IMR-90 (cell line): ENCODE measurements at regions not wholly inside any gene's neighbourhood (a gene's known extent, or its start where the extent isn't known, plus 50 kb on each side); places are given as distances from the start of the nearest gene placed in this dataset.

Experiments
- BHLHE40 ChIP-seq: fragments of 150-350 bp; IDR thresholded peaks from 2 replicates; pipeline ENCODE4 v1.6.1; 2016; ENCODE audit warnings: mild to moderate bottlenecking, low read depth, low read length
- CEBPB ChIP-seq: IDR thresholded peaks from 2 replicates; pipeline ENCODE4 v1.6.1; 2012; ENCODE audit warnings: low read depth, low read length, improper control_type of control experiment
- CHD1 ChIP-seq: IDR thresholded peaks from 2 replicates; pipeline ENCODE4 v1.6.1; 2012; ENCODE audit warnings: low read depth, low read length, improper control_type of control experiment
- FOS ChIP-seq: fragments of 150-350 bp; IDR thresholded peaks from 2 replicates; pipeline ENCODE4 v1.6.1; 2016; ENCODE audit warnings: low read depth, low read length
- MAFK ChIP-seq: IDR thresholded peaks from 2 replicates; pipeline ENCODE4 v1.6.1; 2012; ENCODE audit warnings: low read depth, low read length, improper control_type of control experiment
- MAZ ChIP-seq: IDR thresholded peaks from 2 replicates; pipeline ENCODE4 v1.6.1; 2012; ENCODE audit warnings: low read depth, mild to moderate bottlenecking, low read length, improper control_type of control experiment, moderate library complexity, borderline replicate concordance
- MXI1 ChIP-seq: IDR thresholded peaks from 2 replicates; pipeline ENCODE4 v1.6.1; 2012; ENCODE audit warnings: low read depth, mild to moderate bottlenecking, low read length, moderate library complexity, borderline replicate concordance
- POLR2A ChIP-seq: IDR thresholded peaks from 2 replicates; pipeline ENCODE4 v1.6.1; 2012; ENCODE audit warnings: mild to moderate bottlenecking, low read depth, low read length
- RAD21 ChIP-seq: IDR thresholded peaks from 2 replicates; pipeline ENCODE4 v1.6.1; 2012; ENCODE audit warnings: low read length, improper control_type of control experiment
- RFX5 ChIP-seq: IDR thresholded peaks from 2 replicates; pipeline ENCODE4 v1.8.0; 2012; ENCODE audit warnings: low read depth, mild to moderate bottlenecking, low read length, moderate library complexity
- SMC3 ChIP-seq: fragments of 150-350 bp; IDR thresholded peaks from 2 replicates; pipeline ENCODE4 v1.6.1; 2016; ENCODE audit warnings: low read depth, mild to moderate bottlenecking, antibody characterized with exemption, low read length, moderate library complexity
- TF ChIP-seq, protein P1 (sequence below): conservative IDR thresholded peaks from 2 replicates; pipeline ENCODE4 v1.5.1; 2012; ENCODE audit warnings: mild to moderate bottlenecking, low read depth, low read length, improper control_type of control experiment
- TF ChIP-seq, protein P2 (sequence below): fragments of 150-350 bp; IDR thresholded peaks from 2 replicates; pipeline ENCODE4 v1.6.1; 2017; ENCODE audit warnings: mild to moderate bottlenecking, antibody characterized with exemption, low read length, low read depth

DNA sequence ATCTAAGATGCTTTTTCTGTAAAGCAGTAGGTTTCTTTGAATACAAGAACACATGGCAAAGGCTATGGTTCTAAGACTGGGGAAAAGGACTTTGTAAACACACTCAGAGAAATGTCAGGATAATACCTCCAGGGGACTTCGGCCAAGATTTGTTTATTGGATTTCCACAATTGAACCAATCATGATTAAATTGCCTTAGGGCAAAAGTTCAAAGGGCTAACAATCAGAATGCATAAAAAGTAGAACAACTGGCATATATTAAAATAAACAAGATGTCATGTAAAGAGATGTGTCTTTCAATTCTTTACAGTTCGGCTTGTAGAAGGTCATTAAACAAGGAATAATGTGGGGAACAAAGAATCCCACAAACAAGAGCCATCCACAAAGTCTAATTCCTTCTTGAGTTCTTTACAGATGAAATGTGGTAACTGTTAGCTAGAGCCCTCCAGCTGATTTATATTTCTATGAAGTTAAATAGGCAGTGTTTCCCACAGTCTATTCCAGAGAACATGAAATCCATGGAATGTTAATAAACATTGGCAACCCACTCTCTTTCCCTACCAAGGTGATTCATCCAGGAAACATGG is 565.5 kb downstream of the ZNF608 start:
- TF ChIP-seq POLR2A: no peak
- TF ChIP-seq, protein P1, sequence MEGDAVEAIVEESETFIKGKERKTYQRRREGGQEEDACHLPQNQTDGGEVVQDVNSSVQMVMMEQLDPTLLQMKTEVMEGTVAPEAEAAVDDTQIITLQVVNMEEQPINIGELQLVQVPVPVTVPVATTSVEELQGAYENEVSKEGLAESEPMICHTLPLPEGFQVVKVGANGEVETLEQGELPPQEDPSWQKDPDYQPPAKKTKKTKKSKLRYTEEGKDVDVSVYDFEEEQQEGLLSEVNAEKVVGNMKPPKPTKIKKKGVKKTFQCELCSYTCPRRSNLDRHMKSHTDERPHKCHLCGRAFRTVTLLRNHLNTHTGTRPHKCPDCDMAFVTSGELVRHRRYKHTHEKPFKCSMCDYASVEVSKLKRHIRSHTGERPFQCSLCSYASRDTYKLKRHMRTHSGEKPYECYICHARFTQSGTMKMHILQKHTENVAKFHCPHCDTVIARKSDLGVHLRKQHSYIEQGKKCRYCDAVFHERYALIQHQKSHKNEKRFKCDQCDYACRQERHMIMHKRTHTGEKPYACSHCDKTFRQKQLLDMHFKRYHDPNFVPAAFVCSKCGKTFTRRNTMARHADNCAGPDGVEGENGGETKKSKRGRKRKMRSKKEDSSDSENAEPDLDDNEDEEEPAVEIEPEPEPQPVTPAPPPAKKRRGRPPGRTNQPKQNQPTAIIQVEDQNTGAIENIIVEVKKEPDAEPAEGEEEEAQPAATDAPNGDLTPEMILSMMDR: no peak
- TF ChIP-seq CEBPB: no peak
- no peak for TF ChIP-seq MXI1
- TF ChIP-seq BHLHE40: no peak
- TF ChIP-seq, protein P2, sequence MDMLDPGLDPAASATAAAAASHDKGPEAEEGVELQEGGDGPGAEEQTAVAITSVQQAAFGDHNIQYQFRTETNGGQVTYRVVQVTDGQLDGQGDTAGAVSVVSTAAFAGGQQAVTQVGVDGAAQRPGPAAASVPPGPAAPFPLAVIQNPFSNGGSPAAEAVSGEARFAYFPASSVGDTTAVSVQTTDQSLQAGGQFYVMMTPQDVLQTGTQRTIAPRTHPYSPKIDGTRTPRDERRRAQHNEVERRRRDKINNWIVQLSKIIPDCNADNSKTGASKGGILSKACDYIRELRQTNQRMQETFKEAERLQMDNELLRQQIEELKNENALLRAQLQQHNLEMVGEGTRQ: no peak
- no peak for TF ChIP-seq MAFK
- no peak for TF ChIP-seq RAD21
- TF ChIP-seq SMC3: no peak
- TF ChIP-seq RFX5: no peak
- no peak for TF ChIP-seq FOS
- no peak for TF ChIP-seq CHD1
- no peak for TF ChIP-seq MAZ
